HuH-7.5 (cell line): ENCODE measurements at regions not wholly inside any gene's neighbourhood (a gene's known extent, or its start where the extent isn't known, plus 50 kb on each side); places are given as distances from the start of the nearest gene placed in this dataset.

Experiments used
- DNase-seq: peaks from one replicate; pipeline ENCODE4 v3.0.0; 2011; ENCODE audit warnings: low spot score

GRCh38 chr1:88219521-88219920 lies 464.6 kb upstream of the PKN2 start:
- DNase-seq, result no peak

- DNase-seq, result no peak
Observed at GRCh38 chr1:88221411-88221810, 462.7 kb upstream of the PKN2 start.

GRCh38 chr1:88224906-88225305 lies 459.2 kb upstream of the PKN2 start:
- DNase-seq, result no peak

- no peak for DNase-seq
Observed at GRCh38 chr1:88228114-88228513, 456.0 kb upstream of the PKN2 start.

- no peak for DNase-seq
Observed at GRCh38 chr1:88230126-88230525, 453.9 kb upstream of the PKN2 start.

GRCh38 chr1:88237058-88237457 lies 447.0 kb upstream of the PKN2 start:
- DNase-seq, result no peak

- no peak for DNase-seq
Observed at GRCh38 chr1:88239205-88239604, 444.9 kb upstream of the PKN2 start.

- no peak for DNase-seq
Observed at GRCh38 chr1:88247666-88248065, 436.4 kb upstream of the PKN2 start.

GRCh38 chr1:88250915-88251314 lies 433.2 kb upstream of the PKN2 start:
- DNase-seq, result no peak

GRCh38 chr1:88252745-88253144 lies 431.3 kb upstream of the PKN2 start:
- no peak for DNase-seq

GRCh38 chr1:88265606-88266005 lies 418.5 kb upstream of the PKN2 start:
- DNase-seq, result no peak

GRCh38 chr1:88266051-88266450 lies 418.0 kb upstream of the PKN2 start:
- no peak for DNase-seq

- DNase-seq, result no peak
Observed at GRCh38 chr1:88272216-88272615, 411.9 kb upstream of the PKN2 start.

GRCh38 chr1:88274431-88274830 lies 409.6 kb upstream of the PKN2 start:
- no peak for DNase-seq

- no peak for DNase-seq
Observed at GRCh38 chr1:88275259-88275862, 408.7 kb upstream of the PKN2 start.

- DNase-seq, result no peak
Observed at GRCh38 chr1:88276163-88276562, 407.9 kb upstream of the PKN2 start.

- no peak for DNase-seq
Observed at GRCh38 chr1:88284066-88284465, 400.0 kb upstream of the PKN2 start.

GRCh38 chr1:88284666-88285366 lies 399.3 kb upstream of the PKN2 start:
- no peak for DNase-seq

GRCh38 chr1:88286716-88287115 lies 397.4 kb upstream of the PKN2 start:
- DNase-seq, result no peak

- DNase-seq, result no peak
Observed at GRCh38 chr1:88288571-88288970, 395.5 kb upstream of the PKN2 start.

GRCh38 chr1:88289401-88290102 lies 394.5 kb upstream of the PKN2 start:
- no peak for DNase-seq

- no peak for DNase-seq
Observed at GRCh38 chr1:88291611-88292354, 392.3 kb upstream of the PKN2 start.

- no peak for DNase-seq
Observed at GRCh38 chr1:88293691-88294190, 390.3 kb upstream of the PKN2 start.
